Left forelimb (tissue), 1 donor: ENCODE measurements at regions not wholly inside any gene's neighbourhood (a gene's known extent, or its start where the extent isn't known, plus 50 kb on each side); places are given as distances from the start of the nearest gene placed in this dataset.
"Not testable (repeated sequence)": the region's sequence is repeated elsewhere in the genome, so short reads cannot be mapped to it uniquely, and the experiment has no call there.

Source experiments
- DNase-seq: peaks from one replicate; pipeline ENCODE4 v3.0.0-alpha.2; 2018; ENCODE audit warnings: low spot score

GRCh38 chr4:53716471-53717063 is 125.3 kb upstream of the LNX1 start:
- DNase-seq: no peak

DNA sequence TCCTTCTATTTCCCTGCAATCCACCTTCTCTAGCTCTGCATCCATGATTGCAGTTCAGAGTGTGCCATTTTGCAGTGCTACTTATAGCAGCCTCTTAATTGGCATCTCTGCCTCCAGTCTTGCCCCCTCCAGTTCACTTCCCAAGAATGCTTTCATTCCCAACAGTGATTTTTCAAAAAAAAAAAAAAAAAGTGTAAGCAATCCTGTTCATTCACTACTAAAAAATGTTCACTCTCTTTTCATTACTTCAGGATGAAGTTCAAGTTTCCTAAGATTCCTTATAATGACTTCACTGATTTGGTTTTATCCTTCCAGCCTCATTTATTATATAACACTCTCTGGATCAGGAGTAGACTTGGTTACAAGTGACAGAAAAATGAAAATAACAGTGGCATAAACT is 124.7 kb upstream of the LNX1 start:
- no peak for DNase-seq

- no peak for DNase-seq
These were observed 123.2 kb upstream of the LNX1 start for GRCh38 chr4:53714236-53715140.

GRCh38 chr4:53713767-53714166 is 122.5 kb upstream of the LNX1 start:
- DNase-seq: no peak

DNA sequence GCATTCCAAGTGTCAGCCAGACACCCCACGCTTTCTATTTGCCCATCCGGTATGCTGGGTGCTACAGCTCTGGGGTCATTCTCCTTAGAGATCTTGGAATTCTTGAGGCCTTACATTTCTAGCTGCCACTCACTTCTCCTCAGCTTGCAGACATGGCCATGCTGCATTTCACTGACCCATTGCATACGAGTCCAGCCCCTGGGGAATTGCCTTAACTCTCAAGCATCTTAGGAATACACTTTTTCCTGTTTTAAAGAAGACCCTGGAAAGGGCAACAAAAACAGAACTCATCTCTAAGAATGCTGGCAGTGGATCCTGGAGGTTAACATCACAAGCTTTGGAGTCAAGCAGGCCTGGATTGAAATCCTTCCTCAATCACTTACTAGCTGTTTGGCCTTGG is 122.0 kb upstream of the LNX1 start:
- DNase-seq: no peak

DNA sequence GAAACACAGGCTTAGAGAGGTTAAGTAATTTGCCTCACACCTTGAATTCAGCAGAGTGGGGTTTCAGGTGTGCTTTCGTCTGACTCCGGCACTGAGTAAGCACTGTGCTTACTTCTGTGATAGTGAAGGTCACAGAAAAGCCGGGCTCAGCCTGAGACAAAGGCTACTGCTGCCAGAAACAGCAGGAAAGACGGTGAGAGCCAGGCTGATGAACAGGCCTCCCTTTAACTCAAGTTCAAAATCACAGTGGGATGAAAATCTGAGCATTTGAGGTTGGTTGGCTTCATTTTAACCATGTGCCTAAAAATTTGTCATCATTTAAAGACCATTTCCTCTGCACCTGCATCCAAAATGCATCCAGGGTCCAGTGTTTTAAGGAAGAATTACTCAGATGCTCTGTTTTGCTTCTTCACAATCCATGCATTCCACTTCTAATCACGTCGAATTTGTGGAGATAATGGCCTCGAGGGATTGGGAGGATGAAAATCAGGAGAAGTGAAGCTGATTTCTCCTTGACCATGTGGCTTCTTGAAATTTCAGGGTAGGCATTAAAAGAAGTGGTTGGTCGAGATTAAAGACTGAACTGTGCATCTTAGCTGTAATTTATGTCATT is 121.2 kb upstream of the LNX1 start:
- no peak for DNase-seq

DNA sequence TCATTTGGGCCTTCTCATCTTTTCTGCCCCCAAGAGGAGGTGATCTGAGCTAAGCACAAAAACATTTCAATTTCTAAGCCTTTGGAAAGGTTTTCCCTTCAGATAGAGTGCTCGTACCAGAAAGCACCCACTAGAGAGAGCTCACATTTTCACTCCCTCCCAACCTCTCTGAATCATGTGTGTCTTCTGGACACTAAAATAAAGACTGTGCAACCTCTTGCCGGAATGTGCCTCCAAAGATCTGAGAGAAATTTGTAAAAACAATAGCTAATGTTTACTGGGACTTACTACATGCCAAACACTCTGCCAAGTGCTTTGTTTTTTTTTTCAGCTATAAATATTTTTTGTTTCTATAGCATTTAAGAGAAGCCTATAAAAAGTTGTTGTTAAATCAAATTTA is 120.6 kb upstream of the LNX1 start:
- no peak for DNase-seq

DNA sequence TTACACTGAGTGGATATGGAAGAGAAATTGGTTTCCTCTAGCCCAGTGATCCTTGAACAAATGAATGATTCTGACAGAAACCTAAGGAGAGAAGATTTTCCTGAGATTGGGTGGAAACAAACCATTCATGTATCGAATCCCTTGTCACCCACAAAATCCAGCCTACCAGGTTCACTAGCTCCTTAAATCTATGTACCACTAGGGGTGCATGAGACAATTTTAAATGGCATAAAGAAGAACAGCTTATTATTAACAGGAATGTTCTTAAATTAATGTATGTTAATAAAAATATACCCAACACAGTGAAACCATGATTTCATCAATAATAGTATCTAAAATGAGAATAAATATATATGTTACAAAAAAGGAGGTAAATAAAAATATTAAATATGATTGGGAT is 118.4 kb upstream of the LNX1 start:
- no peak for DNase-seq

- DNase-seq: no peak
These were observed 116.2 kb upstream of the LNX1 start for GRCh38 chr4:53707491-53707890.

- DNase-seq: no peak
These were observed 115.2 kb upstream of the LNX1 start for GRCh38 chr4:53706422-53707032.

DNA sequence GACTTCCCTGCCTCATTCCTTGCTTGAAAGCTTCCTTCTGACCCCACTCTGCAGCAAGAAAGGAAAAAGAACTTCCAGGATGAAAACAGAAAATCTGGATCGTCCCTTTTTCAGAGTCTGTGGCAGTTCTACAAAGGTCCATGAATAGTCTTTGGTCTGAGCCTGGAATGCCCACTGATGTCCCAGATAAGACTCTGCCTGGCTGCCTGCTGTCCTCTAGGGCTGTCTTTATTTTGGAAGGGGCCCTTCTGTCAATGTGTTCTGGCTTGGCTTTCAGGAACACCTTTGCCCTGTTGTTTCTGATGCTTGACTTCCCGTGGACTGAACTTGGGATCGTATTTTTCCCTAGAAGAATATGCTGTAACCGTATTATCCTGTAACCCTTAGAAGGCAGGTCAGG is 114.7 kb upstream of the LNX1 start:
- DNase-seq: no peak

- DNase-seq: no peak
These were observed 114.0 kb upstream of the LNX1 start for GRCh38 chr4:53705151-53705764.

GRCh38 chr4:53704329-53704728 is 113.0 kb upstream of the LNX1 start:
- no peak for DNase-seq

- no peak for DNase-seq
These were observed 112.0 kb upstream of the LNX1 start for GRCh38 chr4:53703267-53703655.

- DNase-seq: peak; percentile 87
These were observed 111.3 kb upstream of the LNX1 start for GRCh38 chr4:53702334-53703266.

GRCh38 chr4:53701260-53701659 is 110.0 kb upstream of the LNX1 start:
- not testable (repeated sequence) for DNase-seq

GRCh38 chr4:53699310-53699709 is 108.0 kb upstream of the LNX1 start:
- DNase-seq: not testable (repeated sequence)

- DNase-seq: no peak
These were observed 105.9 kb upstream of the LNX1 start for GRCh38 chr4:53697016-53697685.

DNA sequence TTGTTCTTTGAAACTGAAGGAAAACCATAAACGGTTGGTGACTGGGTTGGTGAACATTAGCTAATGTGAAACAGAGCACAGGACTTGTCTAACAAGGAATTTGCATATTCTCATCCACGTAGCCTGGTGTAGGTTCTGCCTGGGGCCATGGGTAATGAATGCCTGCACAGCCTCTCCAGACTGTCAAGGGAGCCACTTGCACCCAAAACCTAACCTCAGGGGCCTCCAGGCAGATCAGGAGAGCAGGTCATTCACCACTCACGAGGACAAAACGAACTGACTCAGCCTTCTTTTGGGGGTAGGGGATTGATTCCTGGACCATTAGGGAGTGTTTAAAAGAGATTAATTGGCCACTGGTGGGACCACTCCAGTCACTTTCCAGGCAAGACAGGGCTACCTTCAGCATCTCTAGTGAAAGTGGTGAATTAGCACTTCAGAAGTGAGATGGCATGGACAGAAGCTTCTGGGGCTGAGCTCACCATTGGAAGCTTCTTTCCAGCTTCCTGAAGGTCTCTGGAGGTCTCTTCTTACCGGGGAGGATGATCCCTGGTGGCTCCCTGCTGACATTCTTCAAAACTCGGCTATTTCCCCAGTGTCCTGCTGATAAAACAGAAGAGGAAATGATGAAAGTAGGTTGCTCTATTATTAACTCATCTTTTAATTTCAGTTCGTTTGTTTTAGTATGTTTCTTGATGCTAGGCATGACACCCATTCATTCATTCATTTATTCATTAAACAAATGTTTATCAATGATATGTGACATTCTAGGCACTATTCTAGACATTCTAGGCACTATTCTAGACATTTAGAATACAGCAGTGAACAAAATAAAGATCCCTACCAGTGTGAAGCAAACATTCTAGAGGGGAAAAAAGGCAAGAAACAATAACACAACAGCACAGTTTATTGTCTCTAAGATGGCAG is 104.5 kb upstream of the LNX1 start:
- no peak for DNase-seq

- DNase-seq: no peak
These were observed 103.4 kb upstream of the LNX1 start for GRCh38 chr4:53694666-53695065.
